GM19463 (cell line): ENCODE measurements at regions not wholly inside any gene's neighbourhood (a gene's known extent, or its start where the extent isn't known, plus 50 kb on each side); places are given as distances from the start of the nearest gene placed in this dataset.

Source experiments
- ATAC-seq: cut with Tn5 transposase; IDR thresholded peaks from one replicate; pipeline ENCODE4 v1.9.1; 2021; ENCODE audit warnings: mild to moderate bottlenecking, moderate library complexity; ENCODE audit not compliant: unreplicated experiment

DNA sequence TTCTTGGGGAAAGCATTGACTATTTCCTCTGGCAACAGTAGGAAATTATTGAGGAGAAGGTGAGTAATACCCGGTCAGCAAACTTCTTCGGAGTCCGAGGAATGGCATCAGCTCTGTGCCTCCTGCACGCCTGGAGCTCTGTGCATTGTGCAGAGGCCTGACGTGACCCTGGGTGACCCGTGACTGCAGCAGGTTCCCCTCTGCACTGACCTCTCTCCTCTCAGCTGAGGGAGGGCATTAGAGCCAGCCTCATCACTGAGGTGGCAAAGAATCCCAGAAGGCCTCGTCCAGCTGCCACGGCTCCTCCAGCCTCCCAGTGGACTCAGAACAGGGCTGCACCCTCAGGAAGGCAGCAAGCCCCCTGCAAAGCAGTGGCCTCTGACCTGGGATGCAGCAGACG is 502.9 kb downstream of the CD83 start:
- no peak for ATAC-seq

DNA sequence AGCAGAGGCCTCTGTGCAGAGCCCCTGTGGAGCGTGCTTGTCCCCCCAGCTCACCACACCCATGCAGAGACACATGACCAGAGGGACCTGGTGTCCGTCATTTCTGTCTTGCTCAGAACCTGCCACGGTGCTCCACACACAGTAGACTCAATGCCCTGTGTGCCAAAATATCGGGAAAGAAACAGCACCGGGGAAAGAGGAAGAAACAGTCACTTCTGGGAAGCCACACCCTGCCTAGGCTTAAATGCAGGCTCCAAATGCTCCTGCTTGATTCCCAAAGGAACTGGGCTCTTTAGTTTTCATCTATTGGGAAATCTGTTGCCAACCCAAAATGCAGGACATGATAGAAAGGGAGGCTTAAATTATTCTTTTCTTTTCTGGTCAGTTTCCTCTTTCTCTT is 503.9 kb downstream of the CD83 start:
- no peak for ATAC-seq

DNA sequence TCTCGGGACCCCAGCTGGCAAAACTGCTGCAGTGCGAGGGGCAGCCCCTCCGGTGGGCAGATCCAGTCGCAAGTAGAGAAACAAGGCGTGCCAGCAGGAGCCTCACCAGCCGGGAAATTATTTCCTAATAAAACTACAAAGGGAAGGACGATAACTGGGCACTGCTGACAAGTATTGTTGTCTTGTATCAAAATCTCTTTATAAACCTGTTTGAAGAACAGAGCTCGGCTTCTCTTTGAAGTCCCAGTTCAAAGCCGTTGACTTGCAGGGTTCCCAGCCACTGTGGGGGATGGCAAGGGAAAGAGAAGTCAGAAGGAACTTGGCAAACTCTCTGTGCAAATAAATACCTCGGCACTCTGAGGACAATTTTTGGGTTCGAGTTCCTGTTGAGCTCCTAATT is 504.5 kb downstream of the CD83 start:
- no peak for ATAC-seq

DNA sequence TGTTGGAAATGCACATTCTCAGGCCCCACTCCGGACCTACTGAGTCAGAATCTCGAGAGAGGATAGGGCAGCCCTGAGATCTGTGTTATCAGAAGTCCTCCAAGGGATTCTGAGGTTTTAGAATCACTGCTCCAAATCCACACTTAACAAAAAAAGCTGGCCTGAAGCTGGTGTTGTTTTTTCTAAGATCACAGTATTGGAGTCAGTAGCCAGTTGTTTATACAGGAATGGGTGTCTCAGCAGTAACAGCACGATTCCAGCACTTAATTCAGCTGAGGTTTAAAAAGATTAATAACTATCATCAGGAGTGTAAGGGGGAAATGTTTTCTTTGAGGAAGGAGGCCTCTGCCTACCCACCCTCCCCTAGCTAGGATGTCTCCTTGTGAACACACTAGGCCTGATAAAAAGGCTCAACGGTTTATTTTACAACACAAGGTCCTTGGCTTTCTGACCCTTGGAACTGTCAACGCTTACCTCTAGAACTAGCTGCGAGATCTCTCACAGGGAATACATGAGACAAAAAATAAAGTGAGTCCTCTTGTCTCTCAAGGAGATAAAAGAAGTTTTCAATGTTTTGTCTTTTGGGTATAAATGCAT is 505.4 kb downstream of the CD83 start:
- no peak for ATAC-seq

DNA sequence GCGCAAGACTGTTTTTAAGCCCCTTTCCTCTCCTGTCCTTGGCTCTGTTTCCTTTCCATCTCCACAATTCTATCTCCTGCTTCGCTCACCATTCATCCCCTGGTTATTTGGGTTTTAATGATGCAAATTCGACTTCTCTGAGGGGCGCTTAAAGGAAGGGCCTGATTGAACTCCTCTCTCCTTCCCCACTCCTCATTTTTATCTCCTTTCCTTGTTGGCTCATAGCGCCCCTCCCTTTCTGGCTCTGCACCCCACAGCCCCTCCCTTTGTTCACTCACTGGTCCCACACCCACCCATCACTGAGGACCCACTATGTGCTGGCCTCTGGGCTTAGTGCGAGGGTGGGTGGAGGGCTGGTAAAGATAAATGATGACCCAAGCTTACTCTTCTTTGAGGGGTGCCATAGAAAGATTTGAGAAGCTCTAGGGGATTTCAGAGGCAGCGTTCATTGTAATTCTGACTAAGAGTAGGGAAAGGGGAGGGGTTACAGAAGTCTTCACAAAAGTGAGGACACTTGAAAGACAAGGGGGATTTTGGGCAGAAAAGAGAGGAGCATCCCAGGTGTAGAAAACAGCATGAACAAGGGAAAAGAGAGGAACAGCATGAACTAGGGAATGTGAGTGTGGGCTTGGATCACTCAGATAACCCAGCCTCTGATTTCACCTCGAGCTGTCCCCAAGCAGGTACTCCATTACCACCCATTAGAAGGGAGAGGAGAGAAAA is 507.8 kb downstream of the CD83 start:
- ATAC-seq, result no peak

DNA sequence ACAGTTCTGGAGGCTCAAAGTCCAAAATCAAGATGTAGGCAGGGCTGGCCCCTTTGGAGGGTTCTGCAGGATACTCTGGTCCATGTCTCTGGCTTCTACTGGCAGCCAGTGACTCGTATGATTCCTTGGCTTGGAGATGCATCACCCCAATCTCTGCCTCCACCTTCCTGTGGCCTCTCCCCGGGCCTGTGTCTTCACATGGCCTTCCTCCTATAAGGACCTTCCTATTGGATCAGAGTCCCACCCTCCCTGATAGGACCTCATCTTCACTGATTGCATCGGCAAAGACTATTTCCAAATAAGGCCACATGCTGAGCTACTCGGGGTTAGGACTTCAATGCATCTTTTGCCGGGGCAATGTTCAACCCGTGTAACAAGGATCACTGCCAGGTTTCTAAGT is 509.0 kb downstream of the CD83 start:
- no peak for ATAC-seq

DNA sequence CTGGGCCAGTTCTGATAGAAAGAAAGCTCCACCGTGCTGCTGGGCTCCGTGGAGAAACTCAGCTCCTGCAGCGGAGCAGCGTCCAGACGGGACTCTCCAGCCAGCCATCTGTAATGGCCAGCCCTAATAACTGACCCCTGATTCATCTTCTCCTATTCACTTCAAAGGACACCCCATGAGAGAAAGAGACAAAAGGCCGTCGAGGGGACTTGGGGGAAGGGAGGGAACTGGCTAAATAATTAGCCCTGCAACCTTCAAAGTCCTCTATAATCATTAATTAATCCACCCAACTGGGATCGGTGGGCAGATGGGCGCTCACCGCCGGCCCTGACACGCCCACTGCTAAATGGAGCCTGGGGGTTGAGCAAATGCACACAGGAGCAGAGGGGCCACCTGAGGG is 512.4 kb downstream of the CD83 start:
- ATAC-seq, result no peak

DNA sequence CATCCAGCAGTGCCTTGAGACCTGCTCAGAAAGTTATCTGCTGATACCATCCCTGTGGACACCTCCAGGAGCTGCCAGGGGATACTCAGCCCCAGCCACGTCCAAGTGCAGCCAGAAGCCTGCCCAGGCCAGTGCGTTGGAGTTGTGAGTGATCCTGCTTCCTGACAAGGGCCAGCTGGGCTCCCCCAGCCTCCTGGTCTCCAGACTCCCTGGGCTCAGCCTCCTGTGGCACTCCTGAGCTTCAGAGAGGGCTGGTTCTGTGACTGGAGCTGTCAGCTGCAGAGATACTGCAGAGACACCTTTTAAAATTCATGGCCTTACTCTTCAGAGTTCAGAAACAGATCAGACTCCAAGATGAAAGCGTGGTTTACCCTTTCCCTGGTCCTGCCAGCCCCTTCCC is 515.9 kb downstream of the CD83 start:
- ATAC-seq, result no peak

DNA sequence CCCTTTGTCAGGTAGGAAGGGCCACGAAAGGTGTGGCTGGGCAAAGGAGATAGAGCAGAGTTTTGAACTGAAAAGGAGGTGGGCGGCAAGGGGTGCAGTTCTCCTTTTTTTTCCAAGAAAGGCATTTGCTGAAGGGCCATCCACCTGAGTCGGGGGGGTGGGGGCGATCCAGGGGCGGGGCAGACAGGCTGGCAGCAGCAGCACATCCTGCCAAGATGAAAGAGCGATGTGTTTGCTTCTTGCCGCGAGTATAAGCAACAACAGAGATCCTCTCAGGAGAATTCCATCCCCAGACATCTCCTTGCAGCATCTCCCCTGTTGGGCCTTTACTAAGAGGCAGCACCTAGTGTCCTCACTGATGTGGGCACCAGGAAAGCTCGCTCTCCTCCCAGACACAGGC is 516.5 kb downstream of the CD83 start:
- no peak for ATAC-seq

DNA sequence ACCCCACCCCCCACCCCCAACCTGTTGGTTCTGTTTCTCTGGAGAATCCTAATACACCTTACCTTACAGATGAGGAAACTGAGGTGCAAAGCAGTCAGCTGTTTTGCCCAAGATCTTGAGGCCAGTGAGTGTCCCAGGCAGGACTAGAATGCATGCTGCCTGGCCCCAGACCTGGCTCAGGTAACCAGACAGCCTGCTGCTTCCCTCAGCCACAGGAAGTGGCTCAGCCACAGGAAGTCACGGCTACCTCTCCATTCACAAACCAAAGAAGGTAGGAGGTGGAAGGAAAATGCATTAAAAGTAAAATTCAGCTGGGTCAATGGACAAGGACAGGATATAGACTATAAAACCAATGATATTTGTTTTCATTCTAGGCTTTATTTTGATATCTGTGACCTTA is 517.6 kb downstream of the CD83 start:
- ATAC-seq, result no peak

DNA sequence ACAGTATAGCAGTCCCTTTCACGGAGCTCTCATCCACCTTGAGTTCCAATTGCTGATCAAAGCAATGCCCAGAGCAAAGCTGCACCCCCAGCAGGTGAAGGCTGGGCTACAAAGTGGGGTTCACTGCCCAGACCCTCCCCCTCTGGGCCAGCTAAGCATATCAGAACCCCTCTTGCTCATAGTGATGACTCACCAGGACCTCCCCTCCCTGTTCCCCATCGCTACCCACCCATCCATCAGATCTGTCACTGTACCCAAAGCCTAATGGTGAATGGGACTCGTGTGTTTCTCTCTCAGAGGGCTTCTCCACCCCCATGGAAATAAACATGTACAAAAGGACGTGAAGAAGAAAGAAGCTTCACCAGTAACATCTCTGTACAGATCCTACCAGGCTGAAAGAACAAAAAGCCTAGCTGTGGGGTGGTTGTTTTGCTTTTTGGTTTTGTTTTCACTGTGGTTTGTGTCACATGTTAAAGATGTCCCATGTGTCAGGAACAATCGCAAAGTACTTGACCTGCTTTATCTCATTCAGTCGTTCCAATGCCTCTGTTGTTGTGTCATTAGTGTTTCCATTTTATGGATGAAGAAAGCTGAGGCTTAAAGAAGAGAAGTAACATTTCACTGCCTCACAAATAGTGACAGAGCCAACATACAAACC is 518.5 kb downstream of the CD83 start:
- ATAC-seq, result no peak

DNA sequence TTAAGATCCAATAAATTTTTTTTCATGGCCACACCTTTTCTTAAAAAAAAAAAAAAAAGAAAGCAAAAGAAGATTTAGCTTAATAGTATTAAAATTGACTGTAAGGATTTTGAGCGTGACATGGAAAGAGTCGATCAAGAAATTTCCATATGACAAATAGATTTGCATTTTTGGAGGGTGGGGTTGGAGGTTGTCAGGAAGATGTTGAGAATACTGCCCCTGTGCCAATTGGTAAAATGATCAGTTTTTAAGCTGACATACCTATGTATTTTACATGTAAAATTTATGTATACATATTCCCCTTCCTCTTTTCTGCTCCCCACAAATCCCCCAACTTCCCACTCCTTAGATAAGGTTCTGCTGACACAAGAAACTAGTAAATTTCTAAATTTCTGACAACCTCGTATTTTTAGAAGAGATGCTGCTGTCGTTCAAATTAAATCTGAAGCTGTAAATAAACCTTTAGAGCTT is 520.9 kb downstream of the CD83 start:
- no peak for ATAC-seq

DNA sequence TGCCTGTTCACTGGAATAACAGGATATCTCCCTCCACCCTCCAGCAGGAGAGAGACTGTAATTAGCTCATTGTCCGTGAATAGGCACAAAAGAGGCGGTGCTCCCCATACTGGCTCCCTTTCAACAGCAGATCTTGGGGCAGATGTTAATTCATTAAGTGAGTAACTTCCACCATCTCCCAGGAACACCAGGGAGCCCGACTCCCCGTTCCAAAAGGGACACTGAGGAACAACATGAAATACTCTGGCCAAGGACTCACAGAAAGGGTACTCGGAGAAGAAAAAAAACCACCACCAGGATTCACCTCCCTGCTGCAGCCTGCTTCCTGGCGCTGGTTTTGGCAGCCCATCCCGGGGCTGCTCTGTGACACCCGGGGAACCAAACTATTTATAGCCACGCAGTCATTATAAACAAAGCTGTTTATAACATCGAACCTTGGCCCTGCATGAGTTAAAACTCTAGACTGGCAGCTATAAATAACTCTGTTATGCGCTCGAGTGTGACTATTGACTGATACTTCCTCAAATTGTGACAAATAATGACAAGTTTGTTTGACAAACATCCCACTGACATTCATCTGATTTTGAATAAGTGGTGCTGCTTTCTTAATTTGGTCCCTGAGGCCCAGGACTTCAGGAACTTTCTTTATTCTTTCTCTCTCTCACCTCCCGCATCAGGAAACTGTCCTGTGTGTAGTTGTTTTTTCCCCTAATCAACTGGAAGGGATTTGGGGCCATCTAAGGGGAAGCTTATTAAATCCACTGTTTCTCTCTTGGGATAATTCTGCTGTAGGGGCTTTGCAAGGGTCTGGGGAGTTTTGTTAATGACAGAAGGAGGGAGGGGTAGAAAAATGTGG is 521.6 kb downstream of the CD83 start:
- ATAC-seq, result no peak

DNA sequence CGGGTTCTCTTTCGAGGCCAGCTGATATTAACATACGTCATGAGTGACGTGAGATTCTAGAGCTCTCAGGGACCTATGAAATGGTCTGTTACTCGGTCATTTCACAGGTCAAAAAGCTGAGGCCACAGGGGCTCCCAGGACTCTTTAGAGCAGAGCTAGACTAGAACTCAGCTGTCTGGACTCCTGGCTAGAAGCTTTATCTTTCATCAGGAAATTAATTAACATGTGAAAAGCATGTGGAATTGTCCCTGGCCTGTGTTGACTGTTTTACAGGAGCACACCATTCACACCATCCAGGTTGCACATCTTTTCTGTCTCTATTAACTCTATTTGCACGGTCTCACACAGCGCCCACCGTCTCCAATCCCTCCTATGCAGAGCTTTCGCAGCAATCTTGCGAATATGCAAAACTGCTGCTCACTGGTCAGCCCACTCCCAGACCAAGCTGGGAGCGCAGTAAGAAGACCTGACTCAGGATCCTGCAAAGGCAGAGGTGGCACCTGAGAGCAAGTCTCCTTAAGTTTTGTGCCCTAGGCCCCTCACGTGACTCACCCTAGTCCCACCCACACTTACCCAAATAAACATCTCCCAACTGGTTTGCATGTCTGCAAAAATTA is 522.5 kb downstream of the CD83 start:
- ATAC-seq, result no peak

DNA sequence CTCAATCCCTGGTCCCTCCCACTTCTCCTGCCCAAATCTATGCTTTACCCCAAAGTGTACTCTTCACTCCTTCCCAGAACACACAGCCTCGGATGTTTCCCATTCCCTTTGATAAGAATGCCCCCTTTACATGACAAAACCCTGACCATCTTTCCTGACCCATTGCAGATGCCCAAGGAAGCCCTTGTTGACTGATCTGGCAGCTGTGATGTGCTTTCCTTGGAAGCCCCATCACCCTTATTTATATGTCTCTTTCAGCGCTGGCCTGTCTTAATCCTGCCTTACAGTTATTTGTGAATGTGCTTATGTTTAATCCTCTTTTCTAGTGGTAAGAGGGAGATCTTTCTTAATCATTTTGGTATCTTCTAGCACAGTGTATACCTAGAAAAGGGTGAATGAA is 523.1 kb downstream of the CD83 start:
- no peak for ATAC-seq

DNA sequence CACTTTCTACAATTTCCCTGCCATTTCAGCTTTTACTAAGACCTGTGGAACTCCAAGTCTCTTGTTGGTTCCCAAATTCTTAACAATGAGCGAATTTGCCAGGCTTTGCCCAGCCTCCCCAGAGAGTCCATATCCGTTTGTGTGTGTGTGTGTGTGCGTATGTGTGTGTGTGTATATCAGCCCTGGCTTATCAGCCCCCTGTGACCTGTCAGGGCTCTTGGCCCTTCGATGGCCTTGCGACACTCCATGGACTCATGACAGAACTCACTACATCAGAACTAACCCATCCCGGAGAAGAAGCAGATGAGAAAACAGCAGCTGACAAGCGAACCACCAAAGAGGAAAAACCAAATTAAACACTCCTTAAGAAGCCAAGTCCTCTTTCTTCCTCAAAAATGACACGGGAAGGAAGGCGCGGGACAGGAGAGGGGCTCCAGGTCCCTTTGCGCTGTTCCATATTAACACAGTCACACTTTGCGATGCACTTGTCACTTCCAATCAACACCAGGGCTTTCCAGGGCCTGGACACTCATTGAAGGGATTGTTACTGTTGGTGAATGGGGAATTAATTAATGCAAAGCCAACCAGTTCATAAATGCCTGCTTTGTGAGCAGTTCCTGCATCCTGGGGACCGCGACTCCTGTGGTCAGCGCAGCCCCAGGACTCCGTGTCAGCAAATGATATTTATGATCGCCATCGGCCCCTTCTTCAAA is 524.0 kb downstream of the CD83 start:
- ATAC-seq, result no peak

DNA sequence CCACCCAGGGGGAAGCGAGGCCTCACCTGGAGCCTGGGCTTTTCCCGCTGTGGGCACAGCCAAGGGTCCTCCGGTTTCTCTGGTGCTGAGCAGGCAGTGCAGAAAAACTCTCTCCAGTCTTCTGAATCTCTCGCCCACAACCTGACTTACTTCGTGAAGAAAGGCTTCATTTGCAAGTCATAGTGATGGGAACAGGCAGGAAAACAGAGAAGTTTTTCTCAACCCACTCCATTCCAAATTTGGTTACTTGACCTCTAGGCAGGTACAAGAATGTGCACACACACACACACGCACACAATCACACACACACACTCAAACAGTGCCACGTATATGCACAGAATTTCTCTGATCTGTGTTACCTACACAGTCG is 524.5 kb downstream of the CD83 start:
- no peak for ATAC-seq

DNA sequence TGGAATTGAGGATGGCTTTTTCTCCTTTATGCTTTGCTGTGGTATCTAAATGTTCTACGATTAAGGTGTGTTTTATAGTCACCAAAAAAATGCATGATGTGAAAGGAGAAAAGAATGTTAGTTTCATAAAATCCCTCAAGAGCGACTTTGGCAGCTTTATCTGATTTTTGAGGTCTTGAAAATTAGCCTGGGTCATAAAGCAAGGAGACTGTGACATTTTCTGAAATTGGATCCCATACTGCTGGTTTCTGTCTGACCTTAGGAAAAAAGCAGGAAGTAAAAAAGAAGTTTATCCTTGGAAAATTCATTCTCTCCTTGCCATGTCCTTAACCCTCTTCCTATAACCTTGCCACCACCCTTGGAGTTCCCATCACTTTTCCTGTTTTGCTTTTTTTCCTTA is 525.3 kb downstream of the CD83 start:
- no peak for ATAC-seq

DNA sequence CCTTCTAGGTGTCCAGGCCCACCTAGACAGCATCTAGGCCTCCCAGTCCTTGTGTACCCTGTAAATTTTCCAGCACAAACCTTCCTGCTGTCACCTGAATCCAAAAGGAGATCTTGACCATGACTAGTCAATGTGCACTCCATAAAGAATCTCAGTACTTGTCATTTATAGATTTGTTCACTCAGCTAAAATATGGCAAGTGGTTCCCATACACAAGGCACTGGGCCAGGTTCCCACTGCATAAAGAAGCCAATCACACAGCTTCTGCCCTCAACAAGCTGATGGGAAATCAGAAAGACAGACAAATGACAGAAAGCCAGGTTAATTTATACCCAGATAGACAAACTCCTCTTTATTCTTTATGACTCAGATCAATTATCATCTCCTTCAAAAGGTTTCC is 526.8 kb downstream of the CD83 start:
- no peak for ATAC-seq

DNA sequence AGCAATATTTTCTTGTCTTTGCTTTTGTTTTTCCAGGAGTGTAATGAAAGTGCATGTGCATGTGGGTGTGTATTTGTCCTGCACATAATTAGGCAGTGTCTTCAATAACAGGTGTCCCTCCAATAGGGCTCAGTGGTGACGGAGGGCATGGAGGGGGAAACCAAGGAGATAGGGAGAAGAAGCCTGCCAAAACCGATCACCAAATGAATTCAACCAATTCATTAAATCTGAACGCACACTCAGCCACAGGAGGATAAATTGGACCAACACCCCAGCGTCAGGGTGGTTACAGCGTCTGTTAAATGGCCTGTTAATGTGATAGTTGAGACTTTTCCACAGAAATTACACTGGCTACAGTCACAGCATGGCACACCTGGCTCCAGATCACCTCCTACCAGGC is 527.6 kb downstream of the CD83 start:
- ATAC-seq, result no peak
